ENCODE measurements at regions not wholly inside any gene's neighbourhood (a gene's known extent, or its start where the extent isn't known, plus 50 kb on each side); places are given as distances from the start of the nearest gene placed in this dataset.

DNA sequence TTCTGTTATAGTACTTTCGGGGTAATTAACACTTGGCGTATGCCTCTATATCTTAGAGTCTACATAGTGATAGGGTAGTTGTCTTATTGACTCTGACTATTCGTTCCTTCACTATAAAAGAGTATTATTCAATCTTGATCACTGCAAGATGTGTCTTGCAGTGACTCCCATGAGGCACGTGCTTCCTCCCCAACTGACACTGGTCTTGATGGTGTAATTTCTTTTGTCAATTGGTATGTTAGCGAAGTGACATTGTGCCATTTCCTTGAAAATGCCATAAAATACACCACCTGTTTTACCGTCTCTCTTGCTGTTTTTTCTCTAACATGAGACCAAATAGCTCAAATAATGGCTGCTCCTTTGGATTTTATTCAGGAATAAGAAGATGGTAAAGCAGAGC, 1314.1 kb upstream of the CDH6 start:
- no peak overlapping the region for H3K9ac ChIP-seq (ENCODE audit: insufficient read depth, low read length)
- no peak overlapping the region for H3K27ac ChIP-seq (ENCODE audit: insufficient read depth, low read length)
- no peaks in the 10 kb centered on the region for H3K79me2 ChIP-seq (ENCODE audit: control insufficient read depth, insufficient read depth, low read length)
- H2AFZ ChIP-seq (ENCODE audit: low read length) = no peak overlapping the region
- no peaks in the 10 kb centered on the region for H3K9me3 ChIP-seq (ENCODE audit: control insufficient read depth, insufficient read depth, low read depth, low read length)
- no peaks in the 10 kb centered on the region for H3K36me3 ChIP-seq (ENCODE audit: control insufficient read depth, insufficient read depth, low read length)
- no peaks in the 10 kb centered on the region for H3K4me1 ChIP-seq (ENCODE audit: control insufficient read depth, extremely low read depth, insufficient read depth, low read length)
- no peak overlapping the region for H3K4me3 ChIP-seq (replicated peaks in 1 of 4; ENCODE audit: control extremely low read depth in 1 of 4, insufficient read depth in 1 of 4, low read depth in 3 of 4, low read length in 4 of 4)
- DNase-seq (ENCODE audit: low read depth in 2 of 2) = no peak
- H4K20me1 ChIP-seq (ENCODE audit: control insufficient read depth, extremely low read depth, insufficient read depth, low read length) = no peaks in the 10 kb centered on the region
- no peaks in the 10 kb centered on the region for H3K27me3 ChIP-seq (ENCODE audit: control insufficient read depth, insufficient read depth, low read length)
- H3K4me2 ChIP-seq (ENCODE audit: extremely low read depth, insufficient read depth, low read length) = no peak overlapping the region
- TF ChIP-seq CTCF (conservative IDR thresholded peaks at IDR 0.05 in 1 of 2, IDR thresholded peaks at IDR 0.05 in 1 of 2; ENCODE audit: low read depth in 1 of 2, low read length in 2 of 2) (no peak), EZH2 (IDR thresholded peaks at IDR 0.05; ENCODE audit: low read length, missing control alignments) (no peak)

DNA sequence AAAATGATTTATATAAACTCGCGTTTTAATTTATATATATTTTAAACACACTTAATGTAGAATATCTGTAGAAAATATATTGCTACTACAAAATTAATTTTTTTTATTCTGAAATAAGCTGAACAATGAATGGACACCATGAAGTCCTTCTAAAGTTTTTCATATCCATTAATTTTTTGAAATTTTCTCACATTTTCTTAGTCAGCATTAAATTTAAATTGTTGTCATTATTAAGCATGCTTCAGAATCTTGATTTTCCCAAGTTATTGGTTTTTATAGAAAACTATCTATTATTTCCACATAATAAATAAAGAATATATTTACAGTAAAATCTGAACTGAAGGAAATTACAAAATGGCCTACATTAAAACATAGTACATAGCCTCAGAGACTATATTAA, 1314.9 kb upstream of the CDH6 start:
- H2AFZ ChIP-seq (ENCODE audit: low read length) = no peak overlapping the region
- H3K79me2 ChIP-seq (ENCODE audit: control insufficient read depth, insufficient read depth, low read length) = no peaks in the 10 kb centered on the region
- no peaks in the 10 kb centered on the region for H4K20me1 ChIP-seq (ENCODE audit: control insufficient read depth, extremely low read depth, insufficient read depth, low read length)

GRCh38 chr5:29867155-29867554, 1326.3 kb upstream of the CDH6 start:
- Histone ChIP-seq H3K9ac (ENCODE audit: insufficient read depth, low read length) (no peak overlapping the region), H3K79me2 (ENCODE audit: control insufficient read depth, insufficient read depth, low read length) (no peaks in the 10 kb centered on the region)

More for the DNA sequence above, 1314.9 kb upstream of the CDH6 start:
- H3K4me1 ChIP-seq (ENCODE audit: control insufficient read depth, extremely low read depth, insufficient read depth, low read length) = no peaks in the 10 kb centered on the region
- no peaks in the 10 kb centered on the region for H3K9me3 ChIP-seq (ENCODE audit: control insufficient read depth, insufficient read depth, low read depth, low read length)
- no peak overlapping the region for H3K27ac ChIP-seq (ENCODE audit: insufficient read depth, low read length)
- no peak overlapping the region for H3K9ac ChIP-seq (ENCODE audit: insufficient read depth, low read length)
- H3K36me3 ChIP-seq (ENCODE audit: control insufficient read depth, insufficient read depth, low read length) = no peaks in the 10 kb centered on the region
- H3K4me3 ChIP-seq (replicated peaks in 1 of 4; ENCODE audit: control extremely low read depth in 1 of 4, insufficient read depth in 1 of 4, low read depth in 3 of 4, low read length in 4 of 4) = no peak overlapping the region
- DNase-seq (ENCODE audit: low read depth in 2 of 2) = no peak
- no peak overlapping the region for H3K4me2 ChIP-seq (ENCODE audit: extremely low read depth, insufficient read depth, low read length)
- no peaks in the 10 kb centered on the region for H3K27me3 ChIP-seq (ENCODE audit: control insufficient read depth, insufficient read depth, low read length)
- TF ChIP-seq CTCF (conservative IDR thresholded peaks at IDR 0.05 in 1 of 2, IDR thresholded peaks at IDR 0.05 in 1 of 2; ENCODE audit: low read depth in 1 of 2, low read length in 2 of 2) (no peak), EZH2 (IDR thresholded peaks at IDR 0.05; ENCODE audit: low read length, missing control alignments) (no peak)

More at GRCh38 chr5:29867155-29867554, 1326.3 kb upstream of the CDH6 start:
- H3K4me1 ChIP-seq (ENCODE audit: control insufficient read depth, extremely low read depth, insufficient read depth, low read length) = no peaks in the 10 kb centered on the region
- DNase-seq (ENCODE audit: low read depth in 2 of 2) = no peak
- no peaks in the 10 kb centered on the region for H3K9me3 ChIP-seq (ENCODE audit: control insufficient read depth, insufficient read depth, low read depth, low read length)
- H3K36me3 ChIP-seq (ENCODE audit: control insufficient read depth, insufficient read depth, low read length) = no peaks in the 10 kb centered on the region
- no peak overlapping the region for H3K4me3 ChIP-seq (replicated peaks in 1 of 4; ENCODE audit: control extremely low read depth in 1 of 4, insufficient read depth in 1 of 4, low read depth in 3 of 4, low read length in 4 of 4)
- H3K27ac ChIP-seq (ENCODE audit: insufficient read depth, low read length) = no peak overlapping the region
- H2AFZ ChIP-seq (ENCODE audit: low read length) = no peak overlapping the region
- no peaks in the 10 kb centered on the region for H4K20me1 ChIP-seq (ENCODE audit: control insufficient read depth, extremely low read depth, insufficient read depth, low read length)
- TF ChIP-seq CTCF (conservative IDR thresholded peaks at IDR 0.05 in 1 of 2, IDR thresholded peaks at IDR 0.05 in 1 of 2; ENCODE audit: low read depth in 1 of 2, low read length in 2 of 2) = no peak
- no peak for TF ChIP-seq EZH2 (IDR thresholded peaks at IDR 0.05; ENCODE audit: low read length, missing control alignments)
- no peaks in the 10 kb centered on the region for H3K27me3 ChIP-seq (ENCODE audit: control insufficient read depth, insufficient read depth, low read length)
- no peak overlapping the region for H3K4me2 ChIP-seq (ENCODE audit: extremely low read depth, insufficient read depth, low read length)

Data from fibroblast of lung (primary cell).